ENCODE measurements at regions not wholly inside any gene's neighbourhood (a gene's known extent, or its start where the extent isn't known, plus 50 kb on each side); places are given as distances from the start of the nearest gene placed in this dataset.

DNA sequence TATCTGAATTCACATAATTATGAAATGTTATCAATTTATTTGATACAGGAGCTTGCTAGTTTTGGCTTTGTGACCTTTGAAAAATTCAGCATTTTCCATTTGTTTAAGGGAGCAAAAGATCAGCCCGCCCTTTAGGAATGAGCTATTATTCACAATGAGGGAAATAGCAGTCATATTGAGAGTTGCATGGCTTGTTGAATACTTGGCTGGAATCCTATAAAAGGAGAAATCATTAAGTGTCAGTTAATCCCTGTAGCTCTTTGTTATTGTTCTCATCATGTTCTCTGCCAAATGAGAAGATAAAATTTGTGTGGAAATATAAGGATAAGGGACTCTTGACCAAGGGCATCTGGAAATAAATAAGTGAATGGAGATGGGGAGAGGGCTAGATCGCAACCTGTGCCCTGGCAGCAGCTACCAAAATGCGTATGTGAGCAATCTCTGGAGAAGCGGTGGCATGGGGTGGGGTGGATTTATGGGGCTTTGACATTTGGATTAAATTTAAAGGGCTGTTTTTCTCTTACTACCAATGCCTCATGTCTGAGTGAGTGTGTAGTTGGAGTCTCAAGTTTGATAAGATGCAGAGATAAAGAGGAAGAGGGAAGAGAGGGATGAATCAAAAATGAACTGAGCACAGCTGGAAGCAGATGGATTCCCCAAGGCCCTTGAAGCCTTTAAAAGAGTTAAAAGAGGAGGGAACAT, 237.6 kb downstream of the NNT start:
- TF ChIP-seq, protein P1, sequence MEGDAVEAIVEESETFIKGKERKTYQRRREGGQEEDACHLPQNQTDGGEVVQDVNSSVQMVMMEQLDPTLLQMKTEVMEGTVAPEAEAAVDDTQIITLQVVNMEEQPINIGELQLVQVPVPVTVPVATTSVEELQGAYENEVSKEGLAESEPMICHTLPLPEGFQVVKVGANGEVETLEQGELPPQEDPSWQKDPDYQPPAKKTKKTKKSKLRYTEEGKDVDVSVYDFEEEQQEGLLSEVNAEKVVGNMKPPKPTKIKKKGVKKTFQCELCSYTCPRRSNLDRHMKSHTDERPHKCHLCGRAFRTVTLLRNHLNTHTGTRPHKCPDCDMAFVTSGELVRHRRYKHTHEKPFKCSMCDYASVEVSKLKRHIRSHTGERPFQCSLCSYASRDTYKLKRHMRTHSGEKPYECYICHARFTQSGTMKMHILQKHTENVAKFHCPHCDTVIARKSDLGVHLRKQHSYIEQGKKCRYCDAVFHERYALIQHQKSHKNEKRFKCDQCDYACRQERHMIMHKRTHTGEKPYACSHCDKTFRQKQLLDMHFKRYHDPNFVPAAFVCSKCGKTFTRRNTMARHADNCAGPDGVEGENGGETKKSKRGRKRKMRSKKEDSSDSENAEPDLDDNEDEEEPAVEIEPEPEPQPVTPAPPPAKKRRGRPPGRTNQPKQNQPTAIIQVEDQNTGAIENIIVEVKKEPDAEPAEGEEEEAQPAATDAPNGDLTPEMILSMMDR (IDR thresholded peaks at IDR 0.05) = no peak
- no peak for TF ChIP-seq POLR2A (IDR thresholded peaks at IDR 0.05)
